IMR-90 (cell line): ENCODE measurements at regions not wholly inside any gene's neighbourhood (a gene's known extent, or its start where the extent isn't known, plus 50 kb on each side); places are given as distances from the start of the nearest gene placed in this dataset.

Experiments used
- ATAC-seq: fragments of 200-7000 bp; cut with Tn5 transposase; 2 replicates; pipeline ENCODE4 v1.9.1; 2020; ENCODE audit warnings: low read depth, mild to moderate bottlenecking, moderate library complexity
- BruUV-seq: library from RNA; stranded (reverse); fragments of 400-500 nt; replicated peaks from 2 replicates; lab custom pipeline; 2021; lab: Mats Ljungman, UMichigan
- CTCF ChIA-PET: fragments of 300-600 bp; formaldehyde crosslinking; extraction: SDS; loops from one replicate; lab custom pipeline; 2021; ENCODE audit warnings: antibody characterized with exemption; lab: Yijun Ruan, JAX
- POLR2A ChIA-PET: fragments of 300-600 bp; sonication (Branson Sonifier 250); formaldehyde crosslinking; loops from one replicate; lab custom pipeline; 2022; ENCODE audit warnings: antibody characterized with exemption; ENCODE audit not compliant: unreplicated experiment; lab: Charles Lee
- DNase-seq: peaks from one replicate; pipeline ENCODE4 v3.0.0; 2013
- H2AFZ ChIP-seq: replicated peaks from 2 replicates; pipeline ENCODE3; 2013; ENCODE audit warnings: low read length, mild to moderate bottlenecking; ENCODE audit not compliant: poor library complexity
- H2AK5ac ChIP-seq: 2 replicates; pipeline ENCODE4 v1.6.1; 2013; ENCODE audit warnings: low read depth, low read length, inconsistent platforms
- H2AK9ac ChIP-seq: replicated peaks from 2 replicates; pipeline ENCODE3; 2013; ENCODE audit warnings: mild to moderate bottlenecking, low read depth, low read length, moderate library complexity; ENCODE audit not compliant: poor library complexity
- H2BK120ac ChIP-seq: 2 replicates; pipeline ENCODE4 v1.6.1; 2013; ENCODE audit warnings: low read depth, low read length, inconsistent platforms
- H2BK15ac ChIP-seq: 3 replicates; pipeline ENCODE4 v1.6.1; 2013; ENCODE audit warnings: low read depth, low read length, inconsistent platforms
- H2BK20ac ChIP-seq: 2 replicates; pipeline ENCODE4 v1.6.1; 2013; ENCODE audit warnings: low read depth, mild to moderate bottlenecking, inconsistent platforms, low read length, moderate library complexity
- H2BK5ac ChIP-seq: 2 replicates; pipeline ENCODE4 v1.6.1; 2013; ENCODE audit warnings: mild to moderate bottlenecking, low read depth, low read length, inconsistent platforms; ENCODE audit not compliant: poor library complexity, severe bottlenecking
- H3K14ac ChIP-seq: replicated peaks from 2 replicates; pipeline ENCODE4 v1.6.1; 2013; ENCODE audit warnings: low read depth, low read length, inconsistent platforms
- H3K18ac ChIP-seq: 2 replicates; pipeline ENCODE4 v1.6.1; 2013; ENCODE audit warnings: low read depth, low read length, control low read depth
- H3K23ac ChIP-seq: 2 replicates; pipeline ENCODE4 v1.6.1; 2013; ENCODE audit warnings: low read depth, low read length, inconsistent platforms
- H3K27ac ChIP-seq: 2 replicates; pipeline ENCODE4 v1.5.1; 2013; ENCODE audit warnings: mild to moderate bottlenecking, control low read depth, low read length; ENCODE audit not compliant: insufficient read depth
- H3K27me3 ChIP-seq: 2 replicates; pipeline ENCODE4 v1.6.1; 2013; ENCODE audit warnings: low read length; ENCODE audit not compliant: control insufficient read depth, insufficient read depth
- H3K36me3 ChIP-seq: 2 replicates; pipeline ENCODE4 v1.6.1; 2013; ENCODE audit warnings: low read length, mixed read lengths; ENCODE audit not compliant: control insufficient read depth, insufficient read depth
- H3K4ac ChIP-seq: 2 replicates; pipeline ENCODE4 v1.6.1; 2013; ENCODE audit warnings: low read depth, low read length, inconsistent platforms
- H3K4me1 ChIP-seq: 2 replicates; pipeline ENCODE4 v1.6.1; 2013; ENCODE audit warnings: low read length, mixed read lengths; ENCODE audit not compliant: control insufficient read depth, insufficient read depth
- H3K4me2 ChIP-seq: 2 replicates; pipeline ENCODE4 v1.6.1; 2013; ENCODE audit warnings: low read depth, mild to moderate bottlenecking, control low read depth, low read length, moderate library complexity
- H3K4me3 ChIP-seq: 2 replicates; pipeline ENCODE4 v1.5.1; 2013; ENCODE audit warnings: low read depth, mild to moderate bottlenecking, control low read depth, low read length, moderate library complexity; ENCODE audit not compliant: insufficient read depth
- H3K56ac ChIP-seq: 2 replicates; pipeline ENCODE4 v1.6.1; 2013; ENCODE audit warnings: low read length, inconsistent platforms; ENCODE audit not compliant: insufficient read depth; ENCODE audit errors: extremely low read depth
- H3K79me1 ChIP-seq, 2 experiments: 2 replicates each; pipeline ENCODE4 v1.6.1; 2013; ENCODE audit warnings: low read length in 2 of 2, inconsistent platforms in 1 of 2, low read depth in 1 of 2
- H3K9ac ChIP-seq: 2 replicates; pipeline ENCODE4 v1.6.1; 2013; ENCODE audit warnings: low read depth, low read length, control low read depth
- H3K9me1 ChIP-seq: 2 replicates; pipeline ENCODE4 v1.6.1; 2013; ENCODE audit warnings: low read length, inconsistent platforms; ENCODE audit not compliant: insufficient read depth
- H3K9me3 ChIP-seq: 2 replicates; pipeline ENCODE4 v1.6.1; 2013; ENCODE audit warnings: low read length; ENCODE audit not compliant: control insufficient read depth, insufficient read depth
- H4K20me1 ChIP-seq: 2 replicates; pipeline ENCODE4 v1.6.1; 2013; ENCODE audit warnings: low read length, inconsistent platforms; ENCODE audit not compliant: insufficient read depth
- H4K5ac ChIP-seq: 2 replicates; pipeline ENCODE4 v1.6.1; 2013; ENCODE audit warnings: mild to moderate bottlenecking, low read depth, low read length, control low read depth
- H4K8ac ChIP-seq, 2 experiments: 2 replicates each; pipeline ENCODE4 v1.6.1; 2013; ENCODE audit warnings: low read depth in 2 of 2, low read length in 2 of 2, control low read depth in 1 of 2, inconsistent platforms in 1 of 2
- H4K91ac ChIP-seq: 2 replicates; pipeline ENCODE4 v1.6.1; 2013; ENCODE audit warnings: low read depth, low read length, inconsistent platforms; ENCODE audit not compliant: insufficient read depth
- BHLHE40 ChIP-seq: fragments of 150-350 bp; IDR thresholded peaks from 2 replicates; pipeline ENCODE4 v1.6.1; 2016; ENCODE audit warnings: mild to moderate bottlenecking, low read depth, low read length
- CEBPB ChIP-seq: IDR thresholded peaks from 2 replicates; pipeline ENCODE4 v1.6.1; 2012; ENCODE audit warnings: low read depth, low read length, improper control_type of control experiment
- CHD1 ChIP-seq: IDR thresholded peaks from 2 replicates; pipeline ENCODE4 v1.6.1; 2012; ENCODE audit warnings: low read depth, low read length, improper control_type of control experiment
- ELK1 ChIP-seq: fragments of 150-350 bp; IDR thresholded peaks from 2 replicates; pipeline ENCODE4 v1.6.1; 2016; ENCODE audit warnings: low read depth, mild to moderate bottlenecking, low read length, moderate library complexity, borderline replicate concordance
- FOS ChIP-seq: fragments of 150-350 bp; IDR thresholded peaks from 2 replicates; pipeline ENCODE4 v1.6.1; 2016; ENCODE audit warnings: low read depth, low read length
- MAFK ChIP-seq: IDR thresholded peaks from 2 replicates; pipeline ENCODE4 v1.6.1; 2012; ENCODE audit warnings: low read depth, low read length, improper control_type of control experiment
- MAZ ChIP-seq: IDR thresholded peaks from 2 replicates; pipeline ENCODE4 v1.6.1; 2012; ENCODE audit warnings: low read depth, mild to moderate bottlenecking, low read length, improper control_type of control experiment, moderate library complexity, borderline replicate concordance
- MXI1 ChIP-seq: IDR thresholded peaks from 2 replicates; pipeline ENCODE4 v1.6.1; 2012; ENCODE audit warnings: low read depth, mild to moderate bottlenecking, low read length, moderate library complexity, borderline replicate concordance
- NFE2L2 ChIP-seq: fragments of 150-350 bp; IDR thresholded peaks from 2 replicates; pipeline ENCODE4 v1.6.1; 2016; ENCODE audit warnings: low read depth, mild to moderate bottlenecking, low read length
- POLR2A ChIP-seq: IDR thresholded peaks from 2 replicates; pipeline ENCODE4 v1.6.1; 2012; ENCODE audit warnings: mild to moderate bottlenecking, low read depth, low read length
- RCOR1 ChIP-seq: IDR thresholded peaks from 2 replicates; pipeline ENCODE4 v1.6.1; 2012; ENCODE audit warnings: mild to moderate bottlenecking, low read length, improper control_type of control experiment; ENCODE audit not compliant: insufficient replicate concordance
- RFX5 ChIP-seq: IDR thresholded peaks from 2 replicates; pipeline ENCODE4 v1.8.0; 2012; ENCODE audit warnings: low read depth, mild to moderate bottlenecking, low read length, moderate library complexity
- SMC3 ChIP-seq: fragments of 150-350 bp; IDR thresholded peaks from 2 replicates; pipeline ENCODE4 v1.6.1; 2016; ENCODE audit warnings: low read depth, mild to moderate bottlenecking, antibody characterized with exemption, low read length, moderate library complexity
- WGBS, 2 experiments: methylation state at CpG; one replicate each; pipeline versions ENCODE4 v1.1.5 to v1.1.7; 2013; ENCODE audit warnings: missing lambda C conversion rate in 2 of 2; ENCODE audit not compliant: insufficient read length in 1 of 2; ENCODE audit errors: extremely low coverage in 2 of 2; 5-methylcytosine and 5-hydroxymethylcytosine counted together
- dilution Hi-C: fragments of 300-500 bp; cut with HindIII; formaldehyde crosslinking; loops from one replicate; pipeline ENCODE4 v1.14.3; 2018; ENCODE audit warnings: low sequenced_read_pairs; ENCODE audit not compliant: unreplicated experiment
- in situ Hi-C: fragments of 300-500 bp; cut with MboI; formaldehyde crosslinking; loops from 3 replicates; pipeline ENCODE4 v1.14.3; 2019; ENCODE audit warnings: low sequenced_read_pairs, inconsistent platforms, mixed read lengths
- intact Hi-C: fragments of 100-400 bp; cut with micrococcal nuclease; formaldehyde crosslinking; loops from 2 replicates; pipeline ENCODE4 v1.10.0; 2022
- TF ChIP-seq, protein P1 (sequence below): fragments of 150-350 bp; IDR thresholded peaks from 2 replicates; pipeline ENCODE4 v1.6.1; 2017; ENCODE audit warnings: mild to moderate bottlenecking, antibody characterized with exemption, low read length, low read depth
- TF ChIP-seq, protein P2 (sequence below): conservative IDR thresholded peaks from 2 replicates; pipeline ENCODE4 v1.5.1; 2012; ENCODE audit warnings: mild to moderate bottlenecking, low read depth, low read length, improper control_type of control experiment

GRCh38 chr5:96489532-96489931 lies 56.5 kb upstream of the PCSK1 start:
- Histone ChIP-seq H2BK20ac (no peak overlapping the region), H3K4me3 (no peak overlapping the region), H4K20me1 (no peaks in the 10 kb centered on the region), H3K4me1 (no peaks in the 10 kb centered on the region), H4K91ac (no peak overlapping the region), H3K14ac (no peak overlapping the region), H2BK120ac (no peak overlapping the region), H3K79me1 (no peaks in the 10 kb centered on the region), H3K9me3 (no peaks in the 10 kb centered on the region), H3K27me3 (no peaks in the 10 kb centered on the region; the same call in none of the 2 replicates), H3K36me3 (no peaks in the 10 kb centered on the region), H2BK15ac (no peak overlapping the region), H3K9me1 (no peaks in the 10 kb centered on the region), H3K18ac (no peak overlapping the region), H4K5ac (no peak overlapping the region), H3K4ac (no peak overlapping the region), H2BK5ac (no peak overlapping the region), H3K23ac (no peak overlapping the region), H3K4me2 (no peak overlapping the region), H2AFZ (no peak overlapping the region), H2AK5ac (no peak overlapping the region), H3K56ac (no peak overlapping the region), H4K8ac (no peak overlapping the region), H3K27ac (no peak overlapping the region), H3K9ac (no peak overlapping the region), H2AK9ac (no peak overlapping the region)
- ATAC-seq (no peak), DNase-seq (no peak)
- ChIA-PET CTCF (interaction anchor here (1.1 kb wide), 1 partner anchor 15 kb away, joined by 4 read pairs; no protein-coding TSS in a partner anchor), POLR2A (no interaction called here)
- in situ Hi-C loops (no loop called here), intact Hi-C loops (no loop called here), dilution Hi-C loops (no loop called here)
- no TSS peak for BruUV-seq
- WGBS, 2 experiments = no CpG with 5 or more reads among the region's 2 CpGs
- TF ChIP-seq, protein P1, sequence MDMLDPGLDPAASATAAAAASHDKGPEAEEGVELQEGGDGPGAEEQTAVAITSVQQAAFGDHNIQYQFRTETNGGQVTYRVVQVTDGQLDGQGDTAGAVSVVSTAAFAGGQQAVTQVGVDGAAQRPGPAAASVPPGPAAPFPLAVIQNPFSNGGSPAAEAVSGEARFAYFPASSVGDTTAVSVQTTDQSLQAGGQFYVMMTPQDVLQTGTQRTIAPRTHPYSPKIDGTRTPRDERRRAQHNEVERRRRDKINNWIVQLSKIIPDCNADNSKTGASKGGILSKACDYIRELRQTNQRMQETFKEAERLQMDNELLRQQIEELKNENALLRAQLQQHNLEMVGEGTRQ = no peak
- no peak for TF ChIP-seq CEBPB
- TF ChIP-seq NFE2L2 = no peak
- TF ChIP-seq POLR2A = no peak
- no peak for TF ChIP-seq MAFK
- TF ChIP-seq RCOR1 = no peak
- TF ChIP-seq, protein P2, sequence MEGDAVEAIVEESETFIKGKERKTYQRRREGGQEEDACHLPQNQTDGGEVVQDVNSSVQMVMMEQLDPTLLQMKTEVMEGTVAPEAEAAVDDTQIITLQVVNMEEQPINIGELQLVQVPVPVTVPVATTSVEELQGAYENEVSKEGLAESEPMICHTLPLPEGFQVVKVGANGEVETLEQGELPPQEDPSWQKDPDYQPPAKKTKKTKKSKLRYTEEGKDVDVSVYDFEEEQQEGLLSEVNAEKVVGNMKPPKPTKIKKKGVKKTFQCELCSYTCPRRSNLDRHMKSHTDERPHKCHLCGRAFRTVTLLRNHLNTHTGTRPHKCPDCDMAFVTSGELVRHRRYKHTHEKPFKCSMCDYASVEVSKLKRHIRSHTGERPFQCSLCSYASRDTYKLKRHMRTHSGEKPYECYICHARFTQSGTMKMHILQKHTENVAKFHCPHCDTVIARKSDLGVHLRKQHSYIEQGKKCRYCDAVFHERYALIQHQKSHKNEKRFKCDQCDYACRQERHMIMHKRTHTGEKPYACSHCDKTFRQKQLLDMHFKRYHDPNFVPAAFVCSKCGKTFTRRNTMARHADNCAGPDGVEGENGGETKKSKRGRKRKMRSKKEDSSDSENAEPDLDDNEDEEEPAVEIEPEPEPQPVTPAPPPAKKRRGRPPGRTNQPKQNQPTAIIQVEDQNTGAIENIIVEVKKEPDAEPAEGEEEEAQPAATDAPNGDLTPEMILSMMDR = no peak
- no peak for TF ChIP-seq MXI1
- TF ChIP-seq SMC3 = no peak
- no peak for TF ChIP-seq FOS
- TF ChIP-seq RFX5 = no peak
- no peak for TF ChIP-seq CHD1
- no peak for TF ChIP-seq BHLHE40
- TF ChIP-seq ELK1 = no peak
- TF ChIP-seq MAZ = no peak
